ENCODE measurements at regions not wholly inside any gene's neighbourhood (a gene's known extent, or its start where the extent isn't known, plus 50 kb on each side); places are given as distances from the start of the nearest gene placed in this dataset.
A peak's percentile ranks its signal among the peaks of the same experiment; 100 is the strongest.

DNA sequence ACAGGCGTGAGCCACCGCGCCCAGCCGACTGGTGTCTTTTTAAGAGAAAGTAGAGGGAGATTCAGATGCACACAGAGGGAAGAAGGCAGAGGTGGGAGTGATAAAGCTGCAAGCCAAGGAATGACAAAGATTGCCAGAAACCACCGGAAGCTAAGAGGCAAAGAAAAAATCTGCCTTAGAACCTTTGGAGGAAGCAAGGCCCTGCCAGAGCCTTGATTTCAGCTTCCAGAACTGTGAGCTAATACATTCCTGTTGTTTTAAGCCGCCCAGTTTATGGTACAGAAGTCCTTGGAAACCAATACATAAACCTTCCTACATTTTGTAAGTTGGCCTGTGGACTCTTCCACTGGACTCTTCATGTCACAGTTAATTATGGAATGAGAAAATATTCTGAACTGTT is 71.7 kb upstream of the SOX21 start:
- Histone ChIP-seq H2AFZ (replicated peaks) (no peak overlapping the region), H3K4me1 (no peaks in the 10 kb centered on the region), H4K20me1 (ENCODE audit: low read depth) (no peaks in the 10 kb centered on the region), H3K79me2 (ENCODE audit: low read depth) (no peaks in the 10 kb centered on the region), H3K27ac (no peak overlapping the region), H3K36me3 (no peaks in the 10 kb centered on the region), H3K9ac (no peak overlapping the region), H3F3A (ENCODE audit: low read depth) (no peaks in the 10 kb centered on the region), H3K9me3 (ENCODE audit: low read depth) (no peaks in the 10 kb centered on the region), H3K27me3 (no peaks in the 10 kb centered on the region), H3K4me3 (no peak overlapping the region), H3K4me2 (no peak overlapping the region)
- no peaks in the 10 kb centered on the region for H3K4me1 Mint-ChIP-seq
- H3K27me3 Mint-ChIP-seq (ENCODE audit: insufficient read depth, low read depth) = peaks cover 4% of the 10 kb centered on the region
- H3K27ac Mint-ChIP-seq = peak overlapping the region; percentile 40
- peaks cover 18% of the 10 kb centered on the region for H3K9me3 Mint-ChIP-seq
- TF ChIP-seq, protein P1, sequence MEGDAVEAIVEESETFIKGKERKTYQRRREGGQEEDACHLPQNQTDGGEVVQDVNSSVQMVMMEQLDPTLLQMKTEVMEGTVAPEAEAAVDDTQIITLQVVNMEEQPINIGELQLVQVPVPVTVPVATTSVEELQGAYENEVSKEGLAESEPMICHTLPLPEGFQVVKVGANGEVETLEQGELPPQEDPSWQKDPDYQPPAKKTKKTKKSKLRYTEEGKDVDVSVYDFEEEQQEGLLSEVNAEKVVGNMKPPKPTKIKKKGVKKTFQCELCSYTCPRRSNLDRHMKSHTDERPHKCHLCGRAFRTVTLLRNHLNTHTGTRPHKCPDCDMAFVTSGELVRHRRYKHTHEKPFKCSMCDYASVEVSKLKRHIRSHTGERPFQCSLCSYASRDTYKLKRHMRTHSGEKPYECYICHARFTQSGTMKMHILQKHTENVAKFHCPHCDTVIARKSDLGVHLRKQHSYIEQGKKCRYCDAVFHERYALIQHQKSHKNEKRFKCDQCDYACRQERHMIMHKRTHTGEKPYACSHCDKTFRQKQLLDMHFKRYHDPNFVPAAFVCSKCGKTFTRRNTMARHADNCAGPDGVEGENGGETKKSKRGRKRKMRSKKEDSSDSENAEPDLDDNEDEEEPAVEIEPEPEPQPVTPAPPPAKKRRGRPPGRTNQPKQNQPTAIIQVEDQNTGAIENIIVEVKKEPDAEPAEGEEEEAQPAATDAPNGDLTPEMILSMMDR (IDR thresholded peaks at IDR 0.05) = no peak
- TF ChIP-seq EZH2 (IDR thresholded peaks at IDR 0.05) (no peak), EZH2phosphoT487 (IDR thresholded peaks at IDR 0.05) (no peak)
- H3K4me3 Mint-ChIP-seq = no peak overlapping the region
- no peaks in the 10 kb centered on the region for H3K36me3 Mint-ChIP-seq
- no peak for DNase-seq (ENCODE audit: low spot score)

DNA sequence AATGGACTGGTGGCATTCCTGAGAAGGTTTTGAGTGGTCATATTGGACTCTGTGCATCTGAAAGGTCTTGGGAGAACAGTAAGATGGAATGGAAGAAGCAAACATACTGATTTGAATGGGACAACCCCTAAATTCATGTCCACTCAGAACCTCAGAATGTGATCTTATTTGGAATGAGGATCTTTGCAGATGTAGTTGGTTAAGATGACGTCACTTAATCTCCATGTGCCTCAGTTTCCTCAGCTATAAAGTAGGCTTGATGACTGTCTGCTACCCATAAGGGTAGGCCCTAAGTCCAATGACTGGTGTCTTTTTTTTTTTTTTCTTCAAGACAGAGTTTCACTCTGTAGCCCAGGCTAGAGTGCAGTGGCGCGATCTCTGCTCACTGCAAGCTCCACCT is 71.1 kb upstream of the SOX21 start:
- H3K36me3 Mint-ChIP-seq = no peaks in the 10 kb centered on the region
- DNase-seq (ENCODE audit: low spot score) = no peak
- no peaks in the 10 kb centered on the region for H4K20me1 ChIP-seq (ENCODE audit: low read depth)
- H3K27me3 ChIP-seq = no peaks in the 10 kb centered on the region
- no peaks in the 10 kb centered on the region for H3K4me1 Mint-ChIP-seq
- no peaks in the 10 kb centered on the region for H3K4me1 ChIP-seq
- no peak overlapping the region for H3K4me3 Mint-ChIP-seq
- no peak overlapping the region for H3K27ac ChIP-seq
- TF ChIP-seq EZH2phosphoT487 (IDR thresholded peaks at IDR 0.05) = no peak
- TF ChIP-seq, protein P1 (IDR thresholded peaks at IDR 0.05) = no peak
- no peak for TF ChIP-seq EZH2 (IDR thresholded peaks at IDR 0.05)
- peaks cover 18% of the 10 kb centered on the region for H3K9me3 Mint-ChIP-seq
- H3K9ac ChIP-seq = no peak overlapping the region
- no peaks in the 10 kb centered on the region for H3F3A ChIP-seq (ENCODE audit: low read depth)
- no peaks in the 10 kb centered on the region for H3K9me3 ChIP-seq (ENCODE audit: low read depth)
- H2AFZ ChIP-seq (replicated peaks) = no peak overlapping the region
- peaks cover 4% of the 10 kb centered on the region for H3K27me3 Mint-ChIP-seq (ENCODE audit: insufficient read depth, low read depth)
- no peaks in the 10 kb centered on the region for H3K36me3 ChIP-seq
- H3K27ac Mint-ChIP-seq = no peak overlapping the region
- no peak overlapping the region for H3K4me2 ChIP-seq
- no peaks in the 10 kb centered on the region for H3K79me2 ChIP-seq (ENCODE audit: low read depth)
- no peak overlapping the region for H3K4me3 ChIP-seq

DNA sequence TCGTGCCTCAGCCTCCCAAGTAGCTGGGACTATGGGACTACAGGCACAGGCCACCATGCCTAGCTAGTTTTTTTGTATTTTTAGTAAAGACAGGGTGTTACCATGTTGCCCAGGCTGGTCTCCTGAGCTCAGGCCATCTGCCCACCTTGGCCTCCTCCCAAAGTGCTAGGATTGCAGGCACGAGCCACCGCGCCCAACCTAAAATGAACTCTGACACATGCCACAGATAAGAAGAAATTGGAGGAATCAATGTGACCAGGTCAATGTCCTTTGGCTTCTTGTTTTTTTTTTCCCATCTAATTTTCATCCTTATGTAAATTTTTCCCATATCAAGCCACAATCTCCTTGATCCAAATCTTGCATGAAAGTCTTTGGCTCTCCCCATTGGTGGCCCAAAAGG is 68.1 kb upstream of the SOX21 start:
- H3K4me1 Mint-ChIP-seq = peaks cover 12% of the 10 kb centered on the region
- H3K9me3 Mint-ChIP-seq = peaks cover 18% of the 10 kb centered on the region
- H3K36me3 Mint-ChIP-seq = no peaks in the 10 kb centered on the region
- H3K27me3 Mint-ChIP-seq (ENCODE audit: insufficient read depth, low read depth) = peaks cover 6% of the 10 kb centered on the region
- H3K4me3 Mint-ChIP-seq = no peak overlapping the region
- Histone ChIP-seq H3K4me1 (peaks cover 8% of the 10 kb centered on the region), H3F3A (ENCODE audit: low read depth) (no peaks in the 10 kb centered on the region), H3K4me3 (no peak overlapping the region), H3K36me3 (no peaks in the 10 kb centered on the region), H3K4me2 (no peak overlapping the region), H3K27me3 (no peaks in the 10 kb centered on the region), H3K79me2 (ENCODE audit: low read depth) (no peaks in the 10 kb centered on the region), H3K9me3 (ENCODE audit: low read depth) (no peaks in the 10 kb centered on the region), H3K9ac (no peak overlapping the region), H4K20me1 (ENCODE audit: low read depth) (no peaks in the 10 kb centered on the region), H2AFZ (replicated peaks) (no peak overlapping the region), H3K27ac (no peak overlapping the region)
- H3K27ac Mint-ChIP-seq = no peak overlapping the region
- no peak for TF ChIP-seq EZH2phosphoT487 (IDR thresholded peaks at IDR 0.05)
- TF ChIP-seq, protein P1 (IDR thresholded peaks at IDR 0.05) = no peak
- DNase-seq (ENCODE audit: low spot score) = no peak

DNA sequence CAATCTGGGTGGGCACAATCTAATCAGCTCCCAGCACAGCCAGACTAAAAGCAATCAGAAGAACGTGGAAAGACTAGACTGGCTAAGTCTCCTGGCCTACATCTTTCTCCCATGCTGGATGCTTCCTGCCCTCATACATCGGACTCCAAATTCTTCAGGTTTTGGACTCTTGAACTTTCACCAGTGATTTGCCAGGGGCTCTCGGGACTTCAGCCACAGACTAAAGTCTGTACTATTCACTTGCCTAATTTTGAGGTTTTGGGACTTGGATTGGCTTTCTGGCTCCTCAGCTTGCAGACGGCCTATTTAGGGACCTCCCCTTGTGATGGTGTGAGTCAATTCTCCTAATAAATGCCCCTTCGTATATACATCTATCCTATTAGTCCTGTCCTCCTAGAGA is 66.6 kb upstream of the SOX21 start:
- no peak overlapping the region for H3K27ac Mint-ChIP-seq
- H3K27me3 Mint-ChIP-seq (ENCODE audit: insufficient read depth, low read depth) = peaks cover 10% of the 10 kb centered on the region
- no peak overlapping the region for H3K27ac ChIP-seq
- H3K79me2 ChIP-seq (ENCODE audit: low read depth) = no peaks in the 10 kb centered on the region
- no peaks in the 10 kb centered on the region for H3F3A ChIP-seq (ENCODE audit: low read depth)
- no peaks in the 10 kb centered on the region for H3K36me3 Mint-ChIP-seq
- H3K4me1 Mint-ChIP-seq = peaks cover 16% of the 10 kb centered on the region
- DNase-seq (ENCODE audit: low spot score) = no peak
- H4K20me1 ChIP-seq (ENCODE audit: low read depth) = no peaks in the 10 kb centered on the region
- no peaks in the 10 kb centered on the region for H3K9me3 ChIP-seq (ENCODE audit: low read depth)
- H3K36me3 ChIP-seq = no peaks in the 10 kb centered on the region
- H2AFZ ChIP-seq (replicated peaks) = no peak overlapping the region
- peaks cover 18% of the 10 kb centered on the region for H3K9me3 Mint-ChIP-seq
- H3K4me2 ChIP-seq = no peak overlapping the region
- peaks cover 8% of the 10 kb centered on the region for H3K4me1 ChIP-seq
- TF ChIP-seq EZH2 (IDR thresholded peaks at IDR 0.05) (no peak), EZH2phosphoT487 (IDR thresholded peaks at IDR 0.05) (no peak)
- TF ChIP-seq, protein P1 (IDR thresholded peaks at IDR 0.05) = no peak
- H3K9ac ChIP-seq = no peak overlapping the region
- H3K4me3 Mint-ChIP-seq = no peak overlapping the region
- no peak overlapping the region for H3K4me3 ChIP-seq
- no peaks in the 10 kb centered on the region for H3K27me3 ChIP-seq

Data from neural progenitor cell (in vitro differentiated cells).